SU-DHL-6 (cell line): ENCODE measurements at regions not wholly inside any gene's neighbourhood (a gene's known extent, or its start where the extent isn't known, plus 50 kb on each side); places are given as distances from the start of the nearest gene placed in this dataset.

Source experiments
- H2AFZ ChIP-seq: fragments of 200-600 bp; sonication (generic); 2 replicates; pipeline ENCODE4 v1.6.1; 2014; ENCODE audit warnings: low read depth, mild to moderate bottlenecking, moderate library complexity, mixed read lengths, antibody characterized with exemption, low read length; ENCODE audit not compliant: severe bottlenecking
- H3F3A ChIP-seq: fragments of 200-600 bp; shearing (Covaris generic); 2 replicates; pipeline ENCODE4 v1.6.0; 2016; ENCODE audit warnings: antibody characterized with exemption, mild to moderate bottlenecking; ENCODE audit not compliant: insufficient read depth
- H3K27ac ChIP-seq: fragments of 200-600 bp; sonication (generic); 2 replicates; pipeline ENCODE4 v1.5.1; 2016; ENCODE audit warnings: low read depth, mild to moderate bottlenecking, low read length, moderate library complexity, mixed read lengths
- H3K27me3 ChIP-seq: fragments of 200-600 bp; sonication (generic), shearing (Covaris generic); 2 replicates; pipeline ENCODE4 v1.6.0; 2014; ENCODE audit warnings: mild to moderate bottlenecking, low read length
- H3K36me3 ChIP-seq: fragments of 200-600 bp; sonication (generic); 2 replicates; pipeline ENCODE4 v1.6.1; 2014; ENCODE audit warnings: mild to moderate bottlenecking, low read length, mixed read lengths
- H3K4me2 ChIP-seq: fragments of 300-600, 200-600 bp; shearing (Covaris generic), sonication (generic); 2 replicates; pipeline ENCODE4 v1.6.0; 2014; ENCODE audit warnings: low read length, low read depth, mild to moderate bottlenecking; ENCODE audit not compliant: poor library complexity, severe bottlenecking
- H3K4me3 ChIP-seq: fragments of 200-600 bp; sonication (generic); 2 replicates; pipeline ENCODE4 v1.5.1; 2014; ENCODE audit warnings: antibody characterized with exemption, low read length, mild to moderate bottlenecking, mixed read lengths; ENCODE audit not compliant: insufficient read depth, poor library complexity, severe bottlenecking
- H3K79me2 ChIP-seq: fragments of 200-600 bp; sonication (generic); 2 replicates; pipeline ENCODE4 v1.6.1; 2014; ENCODE audit warnings: mild to moderate bottlenecking, low read length, moderate library complexity; ENCODE audit not compliant: insufficient read depth
- H3K9ac ChIP-seq: fragments of 200-600 bp; sonication (generic); 2 replicates; pipeline ENCODE4 v1.7.0; 2014; ENCODE audit warnings: mild to moderate bottlenecking, low read length
- H3K9me2 ChIP-seq: fragments of 200-600 bp; sonication (generic); replicated peaks from 2 replicates; pipeline ENCODE4 v1.6.1; 2014; ENCODE audit warnings: low read length; ENCODE audit not compliant: insufficient read depth
- H3K9me3 ChIP-seq: fragments of 200-600 bp; sonication (generic); 2 replicates; pipeline ENCODE4 v1.6.1; 2014; ENCODE audit warnings: low read length, mixed read lengths; ENCODE audit not compliant: insufficient read depth
- H4K20me1 ChIP-seq: fragments of 200-600 bp; sonication (generic); 2 replicates; pipeline ENCODE4 v1.6.1; 2014; ENCODE audit warnings: low read depth, mild to moderate bottlenecking, antibody characterized with exemption, low read length, moderate library complexity, mixed read lengths
- EZH2phosphoT487 ChIP-seq: fragments of 200-600 bp; sonication (generic), shearing (Covaris generic); conservative IDR thresholded peaks from 2 replicates; pipeline ENCODE4 v1.6.1; 2018; ENCODE audit warnings: mild to moderate bottlenecking, antibody characterized with exemption, low read length, moderate library complexity, mixed read lengths
- TF ChIP-seq, protein P1 (sequence below): fragments of 200-600 bp; sonication (generic); IDR thresholded peaks from one replicate; pipeline ENCODE4 v1.5.1; 2017; ENCODE audit warnings: antibody characterized with exemption, mild to moderate bottlenecking, low read length, moderate library complexity; ENCODE audit not compliant: insufficient read depth, poor library complexity, severe bottlenecking

DNA sequence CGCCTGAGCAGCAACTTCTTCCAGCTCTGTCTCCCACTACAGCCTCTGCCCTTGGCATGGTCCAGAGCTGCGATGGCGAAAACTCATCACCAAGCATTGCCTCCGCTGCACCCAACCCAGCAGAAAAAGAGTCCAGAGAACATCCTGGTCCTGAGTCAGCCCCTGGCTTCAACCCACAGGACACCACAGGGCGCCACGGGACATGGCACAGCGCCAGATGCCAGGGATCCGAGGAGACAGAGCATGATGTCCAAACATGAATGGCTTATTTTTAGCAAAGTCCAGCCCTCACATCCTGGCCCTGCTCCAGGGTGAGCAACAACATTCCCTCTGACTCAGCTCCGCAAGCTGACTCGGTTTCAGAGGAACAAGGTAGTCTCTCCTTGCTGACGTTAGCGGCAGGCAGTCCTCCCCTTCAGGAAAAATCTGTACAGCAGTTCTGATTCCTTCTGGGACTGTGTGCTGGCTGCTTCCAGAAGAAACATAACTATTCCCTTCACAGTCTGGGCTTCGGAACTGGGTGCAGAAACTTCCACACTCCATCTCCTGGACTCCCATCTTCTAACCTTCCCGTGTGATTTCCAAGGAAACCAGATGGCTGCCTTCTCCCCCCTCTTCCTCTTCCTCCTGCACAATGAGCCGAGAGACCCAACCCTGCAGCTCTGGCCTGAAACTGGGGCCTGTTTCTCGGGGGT, 131.3 kb downstream of the TOMM20 start:
- Histone ChIP-seq H2AFZ (no peak overlapping the region), H3K79me2 (no peaks in the 10 kb centered on the region), H3K4me3 (no peak overlapping the region), H3K36me3 (no peaks in the 10 kb centered on the region), H3F3A (no peaks in the 10 kb centered on the region), H3K27me3 (no peaks in the 10 kb centered on the region), H3K9me3 (no peaks in the 10 kb centered on the region), H3K27ac (no peak overlapping the region), H3K9me2 (no peaks in the 10 kb centered on the region), H3K9ac (no peak overlapping the region), H3K4me2 (no peak overlapping the region), H4K20me1 (no peaks in the 10 kb centered on the region)
- TF ChIP-seq EZH2phosphoT487 = no peak
- TF ChIP-seq, protein P1, sequence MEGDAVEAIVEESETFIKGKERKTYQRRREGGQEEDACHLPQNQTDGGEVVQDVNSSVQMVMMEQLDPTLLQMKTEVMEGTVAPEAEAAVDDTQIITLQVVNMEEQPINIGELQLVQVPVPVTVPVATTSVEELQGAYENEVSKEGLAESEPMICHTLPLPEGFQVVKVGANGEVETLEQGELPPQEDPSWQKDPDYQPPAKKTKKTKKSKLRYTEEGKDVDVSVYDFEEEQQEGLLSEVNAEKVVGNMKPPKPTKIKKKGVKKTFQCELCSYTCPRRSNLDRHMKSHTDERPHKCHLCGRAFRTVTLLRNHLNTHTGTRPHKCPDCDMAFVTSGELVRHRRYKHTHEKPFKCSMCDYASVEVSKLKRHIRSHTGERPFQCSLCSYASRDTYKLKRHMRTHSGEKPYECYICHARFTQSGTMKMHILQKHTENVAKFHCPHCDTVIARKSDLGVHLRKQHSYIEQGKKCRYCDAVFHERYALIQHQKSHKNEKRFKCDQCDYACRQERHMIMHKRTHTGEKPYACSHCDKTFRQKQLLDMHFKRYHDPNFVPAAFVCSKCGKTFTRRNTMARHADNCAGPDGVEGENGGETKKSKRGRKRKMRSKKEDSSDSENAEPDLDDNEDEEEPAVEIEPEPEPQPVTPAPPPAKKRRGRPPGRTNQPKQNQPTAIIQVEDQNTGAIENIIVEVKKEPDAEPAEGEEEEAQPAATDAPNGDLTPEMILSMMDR = no peak

DNA sequence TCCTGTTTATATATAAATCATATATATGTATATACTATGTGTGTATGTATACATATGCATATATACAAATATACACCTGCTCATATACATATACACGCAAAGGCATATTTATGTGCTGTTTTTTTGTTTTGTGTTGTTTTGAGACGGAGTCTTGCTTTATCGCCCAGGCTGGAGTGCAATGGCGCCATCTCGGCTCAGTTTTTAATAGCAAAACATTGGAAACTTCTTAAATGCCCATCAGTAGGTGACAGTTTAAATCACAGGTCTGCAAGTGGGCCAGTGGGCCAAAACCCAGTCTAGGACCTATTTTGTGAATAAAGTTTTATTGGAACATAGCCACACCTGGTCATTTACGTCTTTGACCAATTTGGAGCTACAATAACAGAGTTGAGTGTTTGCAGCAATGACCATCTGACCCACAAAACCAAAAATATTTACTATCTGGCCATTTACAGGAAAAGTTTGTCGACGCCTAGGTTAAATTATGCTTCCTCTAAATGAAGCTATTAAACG, 132.3 kb downstream of the TOMM20 start:
- Histone ChIP-seq H4K20me1 (no peaks in the 10 kb centered on the region), H3F3A (no peaks in the 10 kb centered on the region), H2AFZ (no peak overlapping the region), H3K4me3 (no peak overlapping the region), H3K9me2 (no peaks in the 10 kb centered on the region), H3K9ac (no peak overlapping the region), H3K9me3 (no peaks in the 10 kb centered on the region), H3K4me2 (no peak overlapping the region), H3K27me3 (no peaks in the 10 kb centered on the region), H3K27ac (no peak overlapping the region), H3K36me3 (no peaks in the 10 kb centered on the region), H3K79me2 (no peaks in the 10 kb centered on the region)
- TF ChIP-seq EZH2phosphoT487 = no peak
- TF ChIP-seq, protein P1 = no peak

DNA sequence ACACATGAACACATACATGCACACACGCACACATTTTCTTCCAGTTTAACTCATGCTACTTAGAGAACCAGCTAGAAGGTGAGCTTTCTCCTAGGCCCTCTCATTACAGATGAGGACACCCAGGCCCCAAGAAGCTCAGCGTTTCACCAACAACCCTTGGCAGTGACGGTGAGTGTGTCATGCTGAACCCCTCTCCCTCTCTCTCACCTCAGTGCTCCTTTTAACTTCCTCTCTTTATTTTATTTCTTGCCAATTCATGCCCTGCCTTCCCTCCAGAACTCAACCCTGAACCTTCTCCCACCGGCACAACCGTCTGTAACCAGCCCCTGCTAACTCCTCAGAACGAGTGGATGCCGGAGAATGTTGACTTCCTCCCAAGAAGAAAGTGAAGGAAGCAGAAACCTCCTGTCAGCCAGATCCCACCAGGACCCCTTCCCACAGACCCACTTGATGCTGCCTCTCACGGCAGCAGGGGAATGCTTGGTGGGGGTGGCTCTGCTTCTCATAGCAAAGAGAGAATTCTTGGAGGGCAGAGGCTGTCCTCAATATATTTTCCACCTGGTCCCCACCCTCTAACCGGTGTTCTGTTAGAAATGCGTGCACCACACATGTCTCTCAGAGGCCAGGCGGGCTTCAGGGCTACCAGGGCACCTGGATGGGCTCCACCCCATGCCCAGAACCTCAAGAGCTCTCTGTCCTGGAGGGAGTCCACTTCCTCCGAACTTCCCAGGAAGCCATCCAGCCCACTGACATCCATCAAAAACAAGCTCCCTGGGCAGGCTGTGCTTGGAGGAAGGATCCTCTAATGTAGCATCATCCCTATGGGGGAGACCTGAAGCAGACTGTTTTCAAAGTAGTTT, 134.0 kb downstream of the TOMM20 start:
- no peak overlapping the region for H3K4me3 ChIP-seq
- H3K27ac ChIP-seq = no peak overlapping the region
- no peaks in the 10 kb centered on the region for H3K9me2 ChIP-seq
- H2AFZ ChIP-seq = no peak overlapping the region
- no peak overlapping the region for H3K9ac ChIP-seq
- no peak for TF ChIP-seq EZH2phosphoT487
- TF ChIP-seq, protein P1 = no peak
- no peaks in the 10 kb centered on the region for H3F3A ChIP-seq
- H4K20me1 ChIP-seq = no peaks in the 10 kb centered on the region
- no peaks in the 10 kb centered on the region for H3K9me3 ChIP-seq
- H3K27me3 ChIP-seq = no peaks in the 10 kb centered on the region
- no peaks in the 10 kb centered on the region for H3K36me3 ChIP-seq
- H3K79me2 ChIP-seq = no peaks in the 10 kb centered on the region
- no peak overlapping the region for H3K4me2 ChIP-seq
